ENCODE measurements at regions not wholly inside any gene's neighbourhood (a gene's known extent, or its start where the extent isn't known, plus 50 kb on each side); places are given as distances from the start of the nearest gene placed in this dataset.
"Not testable (repeated sequence)": the region's sequence is repeated elsewhere in the genome, so short reads cannot be mapped to it uniquely, and the experiment has no call there.

- H3K4me1 ChIP-seq (ENCODE audit: insufficient read depth) = no peaks in the 10 kb centered on the region
- H4K20me1 ChIP-seq (replicated peaks; ENCODE audit: insufficient read depth) = no peaks in the 10 kb centered on the region
- Mint-ChIP-seq H3K27me3 (ENCODE audit: insufficient read depth, low read depth, poor library complexity) (peaks cover 4% of the 10 kb centered on the region), H3K9me3 (peaks cover 86% of the 10 kb centered on the region), H3K36me3 (ENCODE audit: low read depth) (peaks cover 60% of the 10 kb centered on the region), H3K4me3 (no peak overlapping the region), H3K4me1 (no peaks in the 10 kb centered on the region), H3K27ac (no peak overlapping the region)
- H3K27ac ChIP-seq (ENCODE audit: low read depth) = no peak overlapping the region
- no peak for TF ChIP-seq STAT1 (IDR thresholded peaks at IDR 0.05; ENCODE audit: unreplicated experiment)
- TF ChIP-seq CTCF (conservative IDR thresholded peaks at IDR 0.05; ENCODE audit: low read depth in 2 of 2) = no peak
- TF ChIP-seq EZH2phosphoT487 (IDR thresholded peaks at IDR 0.05; ENCODE audit: unreplicated experiment) = no peak
- TF ChIP-seq ZNF114 (CRISPR knock-in tag; IDR thresholded peaks at IDR 0.05) = no peak
- TF ChIP-seq, protein P1, sequence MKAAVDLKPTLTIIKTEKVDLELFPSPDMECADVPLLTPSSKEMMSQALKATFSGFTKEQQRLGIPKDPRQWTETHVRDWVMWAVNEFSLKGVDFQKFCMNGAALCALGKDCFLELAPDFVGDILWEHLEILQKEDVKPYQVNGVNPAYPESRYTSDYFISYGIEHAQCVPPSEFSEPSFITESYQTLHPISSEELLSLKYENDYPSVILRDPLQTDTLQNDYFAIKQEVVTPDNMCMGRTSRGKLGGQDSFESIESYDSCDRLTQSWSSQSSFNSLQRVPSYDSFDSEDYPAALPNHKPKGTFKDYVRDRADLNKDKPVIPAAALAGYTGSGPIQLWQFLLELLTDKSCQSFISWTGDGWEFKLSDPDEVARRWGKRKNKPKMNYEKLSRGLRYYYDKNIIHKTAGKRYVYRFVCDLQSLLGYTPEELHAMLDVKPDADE (IDR thresholded peaks at IDR 0.05) = no peak
- TF ChIP-seq EZH2 (IDR thresholded peaks at IDR 0.05; ENCODE audit: low read depth, unreplicated experiment) = no peak
- TF ChIP-seq JUNB (IDR thresholded peaks at IDR 0.05; ENCODE audit: unreplicated experiment) = no peak
- TF ChIP-seq, protein P2, sequence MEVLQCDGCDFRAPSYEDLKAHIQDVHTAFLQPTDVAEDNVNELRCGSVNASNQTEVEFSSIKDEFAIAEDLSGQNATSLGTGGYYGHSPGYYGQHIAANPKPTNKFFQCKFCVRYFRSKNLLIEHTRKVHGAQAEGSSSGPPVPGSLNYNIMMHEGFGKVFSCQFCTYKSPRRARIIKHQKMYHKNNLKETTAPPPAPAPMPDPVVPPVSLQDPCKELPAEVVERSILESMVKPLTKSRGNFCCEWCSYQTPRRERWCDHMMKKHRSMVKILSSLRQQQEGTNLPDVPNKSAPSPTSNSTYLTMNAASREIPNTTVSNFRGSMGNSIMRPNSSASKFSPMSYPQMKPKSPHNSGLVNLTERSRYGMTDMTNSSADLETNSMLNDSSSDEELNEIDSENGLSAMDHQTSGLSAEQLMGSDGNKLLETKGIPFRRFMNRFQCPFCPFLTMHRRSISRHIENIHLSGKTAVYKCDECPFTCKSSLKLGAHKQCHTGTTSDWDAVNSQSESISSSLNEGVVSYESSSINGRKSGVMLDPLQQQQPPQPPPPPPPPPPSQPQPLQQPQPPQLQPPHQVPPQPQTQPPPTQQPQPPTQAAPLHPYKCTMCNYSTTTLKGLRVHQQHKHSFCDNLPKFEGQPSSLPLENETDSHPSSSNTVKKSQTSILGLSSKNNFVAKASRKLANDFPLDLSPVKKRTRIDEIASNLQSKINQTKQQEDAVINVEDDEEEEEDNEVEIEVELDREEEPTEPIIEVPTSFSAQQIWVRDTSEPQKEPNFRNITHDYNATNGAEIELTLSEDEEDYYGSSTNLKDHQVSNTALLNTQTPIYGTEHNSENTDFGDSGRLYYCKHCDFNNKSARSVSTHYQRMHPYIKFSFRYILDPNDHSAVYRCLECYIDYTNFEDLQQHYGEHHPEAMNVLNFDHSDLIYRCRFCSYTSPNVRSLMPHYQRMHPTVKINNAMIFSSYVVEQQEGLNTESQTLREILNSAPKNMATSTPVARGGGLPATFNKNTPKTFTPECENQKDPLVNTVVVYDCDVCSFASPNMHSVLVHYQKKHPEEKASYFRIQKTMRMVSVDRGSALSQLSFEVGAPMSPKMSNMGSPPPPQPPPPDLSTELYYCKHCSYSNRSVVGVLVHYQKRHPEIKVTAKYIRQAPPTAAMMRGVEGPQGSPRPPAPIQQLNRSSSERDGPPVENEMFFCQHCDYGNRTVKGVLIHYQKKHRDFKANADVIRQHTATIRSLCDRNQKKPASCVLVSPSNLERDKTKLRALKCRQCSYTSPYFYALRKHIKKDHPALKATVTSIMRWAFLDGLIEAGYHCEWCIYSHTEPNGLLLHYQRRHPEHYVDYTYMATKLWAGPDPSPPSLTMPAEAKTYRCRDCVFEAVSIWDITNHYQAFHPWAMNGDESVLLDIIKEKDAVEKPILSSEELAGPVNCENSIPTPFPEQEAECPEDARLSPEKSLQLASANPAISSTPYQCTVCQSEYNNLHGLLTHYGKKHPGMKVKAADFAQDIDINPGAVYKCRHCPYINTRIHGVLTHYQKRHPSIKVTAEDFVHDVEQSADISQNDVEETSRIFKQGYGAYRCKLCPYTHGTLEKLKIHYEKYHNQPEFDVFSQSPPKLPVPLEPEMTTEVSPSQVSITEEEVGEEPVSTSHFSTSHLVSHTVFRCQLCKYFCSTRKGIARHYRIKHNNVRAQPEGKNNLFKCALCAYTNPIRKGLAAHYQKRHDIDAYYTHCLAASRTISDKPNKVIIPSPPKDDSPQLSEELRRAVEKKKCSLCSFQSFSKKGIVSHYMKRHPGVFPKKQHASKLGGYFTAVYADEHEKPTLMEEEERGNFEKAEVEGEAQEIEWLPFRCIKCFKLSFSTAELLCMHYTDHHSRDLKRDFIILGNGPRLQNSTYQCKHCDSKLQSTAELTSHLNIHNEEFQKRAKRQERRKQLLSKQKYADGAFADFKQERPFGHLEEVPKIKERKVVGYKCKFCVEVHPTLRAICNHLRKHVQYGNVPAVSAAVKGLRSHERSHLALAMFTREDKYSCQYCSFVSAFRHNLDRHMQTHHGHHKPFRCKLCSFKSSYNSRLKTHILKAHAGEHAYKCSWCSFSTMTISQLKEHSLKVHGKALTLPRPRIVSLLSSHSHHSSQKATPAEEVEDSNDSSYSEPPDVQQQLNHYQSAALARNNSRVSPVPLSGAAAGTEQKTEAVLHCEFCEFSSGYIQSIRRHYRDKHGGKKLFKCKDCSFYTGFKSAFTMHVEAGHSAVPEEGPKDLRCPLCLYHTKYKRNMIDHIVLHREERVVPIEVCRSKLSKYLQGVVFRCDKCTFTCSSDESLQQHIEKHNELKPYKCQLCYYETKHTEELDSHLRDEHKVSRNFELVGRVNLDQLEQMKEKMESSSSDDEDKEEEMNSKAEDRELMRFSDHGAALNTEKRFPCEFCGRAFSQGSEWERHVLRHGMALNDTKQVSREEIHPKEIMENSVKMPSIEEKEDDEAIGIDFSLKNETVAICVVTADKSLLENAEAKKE (CRISPR knock-in tag; IDR thresholded peaks at IDR 0.05) = no peak
- TF ChIP-seq NANOG (IDR thresholded peaks at IDR 0.05; ENCODE audit: borderline replicate concordance) = no peak
- no peak for TF ChIP-seq ZNF331 (CRISPR knock-in tag; IDR thresholded peaks at IDR 0.05; ENCODE audit: low read depth)
- TF ChIP-seq CREB1 (CRISPR knock-in tag; IDR thresholded peaks at IDR 0.05; ENCODE audit: low read depth) = no peak
- no peak overlapping the region for H3K4me3 ChIP-seq
- no peaks in the 10 kb centered on the region for H3F3A ChIP-seq (replicated peaks; ENCODE audit: low read depth)
- H3K79me2 ChIP-seq (replicated peaks; ENCODE audit: insufficient read depth) = no peaks in the 10 kb centered on the region
- H2AFZ ChIP-seq = no peak overlapping the region
- no peaks in the 10 kb centered on the region for H3K27me3 ChIP-seq (ENCODE audit: insufficient read depth)
- no peaks in the 10 kb centered on the region for H3K36me3 ChIP-seq (ENCODE audit: insufficient read depth)
- no peaks in the 10 kb centered on the region for H3K9me2 ChIP-seq (ENCODE audit: insufficient read depth)
- ATAC-seq = no peak
- DNase-seq (ENCODE audit: low spot score) = no peak
- no peak overlapping the region for H3K4me2 ChIP-seq
Observed at GRCh38 chrX:1086444-1087409, 125.7 kb downstream of the CRLF2 start.

GRCh38 chrX:1085871-1086270, 126.6 kb downstream of the CRLF2 start:
- H3K4me3 ChIP-seq; H2AFZ ChIP-seq; H3K27ac Mint-ChIP-seq; H3K27ac ChIP-seq (ENCODE audit: low read depth); H4K20me1 ChIP-seq (replicated peaks; ENCODE audit: insufficient read depth); H3K36me3 ChIP-seq (ENCODE audit: insufficient read depth); H3K4me2 ChIP-seq; H3K27me3 ChIP-seq (ENCODE audit: insufficient read depth); H3K27me3 Mint-ChIP-seq (ENCODE audit: insufficient read depth, low read depth, poor library complexity); H3K9me2 ChIP-seq (ENCODE audit: insufficient read depth); DNase-seq (ENCODE audit: low spot score); H3K4me1 Mint-ChIP-seq; H3K4me3 Mint-ChIP-seq; H3K79me2 ChIP-seq (replicated peaks; ENCODE audit: insufficient read depth); H3F3A ChIP-seq (replicated peaks; ENCODE audit: low read depth); H3K4me1 ChIP-seq (ENCODE audit: insufficient read depth); ATAC-seq: not testable (repeated sequence)
- peaks cover 58% of the 10 kb centered on the region for H3K36me3 Mint-ChIP-seq (ENCODE audit: low read depth)
- peaks cover 87% of the 10 kb centered on the region for H3K9me3 Mint-ChIP-seq

Measured in GM23338 (cell line).